Muscle of leg (tissue), 3 donors: ENCODE measurements at regions not wholly inside any gene's neighbourhood (a gene's known extent, or its start where the extent isn't known, plus 50 kb on each side); places are given as distances from the start of the nearest gene placed in this dataset.

Experiments used
- DNase-seq: peaks from one replicate; pipeline ENCODE4 v3.0.0; 2013
- H3K27ac ChIP-seq: one replicate; pipeline ENCODE4 v1.5.1; 2013; ENCODE audit warnings: mild to moderate bottlenecking, low read length, control low read depth
- H3K27me3 ChIP-seq: one replicate; pipeline ENCODE4 v1.6.1; 2013; ENCODE audit warnings: low read length; ENCODE audit not compliant: control insufficient read depth, insufficient read depth
- H3K36me3 ChIP-seq: one replicate; pipeline ENCODE4 v1.6.1; 2013; ENCODE audit warnings: low read length; ENCODE audit not compliant: control insufficient read depth, insufficient read depth
- H3K4me1 ChIP-seq: one replicate; pipeline ENCODE4 v1.6.1; 2013; ENCODE audit warnings: low read length; ENCODE audit not compliant: control insufficient read depth, insufficient read depth
- H3K4me3 ChIP-seq: one replicate; pipeline ENCODE4 v1.5.1; 2013; ENCODE audit warnings: low read length, control low read depth
- H3K9me3 ChIP-seq: replicated peaks from 2 replicates; pipeline ENCODE4 v1.6.1; 2013; ENCODE audit warnings: low read depth, low read length; ENCODE audit not compliant: control insufficient read depth
- WGBS: methylation state at CpG from one replicate; pipeline ENCODE4 v1.1.5; 2013; ENCODE audit warnings: missing lambda C conversion rate; ENCODE audit not compliant: insufficient coverage; 5-methylcytosine and 5-hydroxymethylcytosine counted together

- Histone ChIP-seq H3K36me3 (no peaks in the 10 kb centered on the region), H3K27ac (no peak overlapping the region), H3K4me3 (no peak overlapping the region), H3K9me3 (peaks cover 4% of the 10 kb centered on the region), H3K4me1 (no peaks in the 10 kb centered on the region), H3K27me3 (peaks cover 2% of the 10 kb centered on the region)
- 56% methylated on average over 1 of the region's 1 CpG for WGBS
- no peak for DNase-seq
Observed at GRCh38 chr3:126258670-126259069, 78.3 kb upstream of the ALDH1L1 start.

- H3K27ac ChIP-seq = no peak overlapping the region
- peaks cover 2% of the 10 kb centered on the region for H3K27me3 ChIP-seq
- peaks cover 4% of the 10 kb centered on the region for H3K9me3 ChIP-seq
- H3K4me3 ChIP-seq = no peak overlapping the region
- WGBS = 90% methylated on average over 1 of the region's 3 CpGs
- H3K36me3 ChIP-seq = no peaks in the 10 kb centered on the region
- no peaks in the 10 kb centered on the region for H3K4me1 ChIP-seq
- DNase-seq = no peak
Observed at GRCh38 chr3:126257984-126258383, 77.6 kb upstream of the ALDH1L1 start.

GRCh38 chr3:126257174-126257573 lies 76.8 kb upstream of the ALDH1L1 start:
- 86% methylated on average over 11 of the region's 11 CpGs for WGBS
- Histone ChIP-seq H3K4me1 (no peaks in the 10 kb centered on the region), H3K36me3 (no peaks in the 10 kb centered on the region), H3K27me3 (peaks cover 2% of the 10 kb centered on the region), H3K4me3 (no peak overlapping the region), H3K9me3 (peaks cover 3% of the 10 kb centered on the region), H3K27ac (no peak overlapping the region)
- DNase-seq = no peak

DNA sequence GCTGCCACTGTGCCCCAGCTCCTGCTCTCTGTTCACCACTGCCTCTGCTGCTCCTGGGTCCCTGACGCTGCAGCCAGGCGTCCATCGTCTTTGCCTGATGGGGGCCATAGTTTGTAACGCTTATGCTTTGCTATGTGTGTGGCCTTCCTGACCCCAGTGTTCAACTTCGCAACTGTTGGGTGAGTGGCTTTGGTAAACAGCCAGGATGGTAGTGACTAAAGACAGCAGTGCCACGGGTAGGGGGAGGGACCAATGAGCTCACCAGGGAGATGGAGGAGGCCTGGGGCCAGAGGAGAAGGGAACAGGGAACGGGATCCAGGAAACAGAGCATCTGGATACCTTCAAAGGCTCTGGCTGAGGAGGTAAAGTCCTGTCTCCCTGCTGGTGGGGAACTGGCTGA lies 75.9 kb upstream of the ALDH1L1 start:
- Histone ChIP-seq H3K4me3 (no peak overlapping the region), H3K4me1 (no peaks in the 10 kb centered on the region), H3K27me3 (no peaks in the 10 kb centered on the region), H3K36me3 (no peaks in the 10 kb centered on the region), H3K27ac (no peak overlapping the region), H3K9me3 (no peaks in the 10 kb centered on the region)
- WGBS = 63% methylated on average over 7 of the region's 7 CpGs
- DNase-seq = no peak

- 71% methylated on average over 1 of the region's 2 CpGs for WGBS
- no peak for DNase-seq
- H3K9me3 ChIP-seq = no peaks in the 10 kb centered on the region
- no peaks in the 10 kb centered on the region for H3K36me3 ChIP-seq
- no peak overlapping the region for H3K4me3 ChIP-seq
- peaks cover 2% of the 10 kb centered on the region for H3K27me3 ChIP-seq
- no peaks in the 10 kb centered on the region for H3K4me1 ChIP-seq
- no peak overlapping the region for H3K27ac ChIP-seq
Observed at GRCh38 chr3:126253072-126253471, 72.7 kb upstream of the ALDH1L1 start.

GRCh38 chr3:126252373-126252772 lies 72.0 kb upstream of the ALDH1L1 start:
- WGBS = 100% methylated on average over 1 of the region's 1 CpG
- Histone ChIP-seq H3K9me3 (no peaks in the 10 kb centered on the region), H3K36me3 (no peaks in the 10 kb centered on the region), H3K27ac (no peak overlapping the region), H3K27me3 (peaks cover 2% of the 10 kb centered on the region), H3K4me1 (no peaks in the 10 kb centered on the region), H3K4me3 (no peak overlapping the region)
- DNase-seq = no peak

- no peaks in the 10 kb centered on the region for H3K36me3 ChIP-seq
- H3K9me3 ChIP-seq = peaks cover 3% of the 10 kb centered on the region
- WGBS = 34% methylated on average over 8 of the region's 14 CpGs
- H3K27ac ChIP-seq = no peak overlapping the region
- no peak overlapping the region for H3K4me3 ChIP-seq
- peaks cover 5% of the 10 kb centered on the region for H3K27me3 ChIP-seq
- no peaks in the 10 kb centered on the region for H3K4me1 ChIP-seq
- peak; percentile 82 for DNase-seq
Observed at GRCh38 chr3:126245811-126246727, 65.7 kb upstream of the ALDH1L1 start.
